HUES48 (cell line): ENCODE measurements at regions not wholly inside any gene's neighbourhood (a gene's known extent, or its start where the extent isn't known, plus 50 kb on each side); places are given as distances from the start of the nearest gene placed in this dataset.
A peak's percentile ranks its signal among the peaks of the same experiment; 100 is the strongest.
"Not testable (repeated sequence)": the region's sequence is repeated elsewhere in the genome, so short reads cannot be mapped to it uniquely, and the experiment has no call there.

ENCODE experiments used
- H3K27ac ChIP-seq: one replicate; pipeline ENCODE4 v1.7.0; 2013; ENCODE audit warnings: low read depth, low read length, inconsistent platforms
- H3K27me3 ChIP-seq: 2 replicates; pipeline ENCODE4 v1.6.1; 2013; ENCODE audit warnings: mild to moderate bottlenecking, low read length; ENCODE audit not compliant: control insufficient read depth, insufficient read depth
- H3K36me3 ChIP-seq: 2 replicates; pipeline ENCODE4 v1.6.1; 2013; ENCODE audit warnings: low read length; ENCODE audit not compliant: control insufficient read depth, insufficient read depth
- H3K4me1 ChIP-seq: 2 replicates; pipeline ENCODE4 v1.6.1; 2013; ENCODE audit warnings: mild to moderate bottlenecking, low read length; ENCODE audit not compliant: control insufficient read depth, insufficient read depth
- H3K4me3 ChIP-seq: 2 replicates; pipeline ENCODE4 v1.5.1; 2013; ENCODE audit warnings: mild to moderate bottlenecking, low read depth, low read length
- H3K9ac ChIP-seq: 2 replicates; pipeline ENCODE4 v1.6.1; 2013; ENCODE audit warnings: mild to moderate bottlenecking, low read depth, low read length, moderate library complexity
- H3K9me3 ChIP-seq: 2 replicates; pipeline ENCODE4 v1.6.1; 2013; ENCODE audit warnings: low read length; ENCODE audit not compliant: control insufficient read depth, insufficient read depth

DNA sequence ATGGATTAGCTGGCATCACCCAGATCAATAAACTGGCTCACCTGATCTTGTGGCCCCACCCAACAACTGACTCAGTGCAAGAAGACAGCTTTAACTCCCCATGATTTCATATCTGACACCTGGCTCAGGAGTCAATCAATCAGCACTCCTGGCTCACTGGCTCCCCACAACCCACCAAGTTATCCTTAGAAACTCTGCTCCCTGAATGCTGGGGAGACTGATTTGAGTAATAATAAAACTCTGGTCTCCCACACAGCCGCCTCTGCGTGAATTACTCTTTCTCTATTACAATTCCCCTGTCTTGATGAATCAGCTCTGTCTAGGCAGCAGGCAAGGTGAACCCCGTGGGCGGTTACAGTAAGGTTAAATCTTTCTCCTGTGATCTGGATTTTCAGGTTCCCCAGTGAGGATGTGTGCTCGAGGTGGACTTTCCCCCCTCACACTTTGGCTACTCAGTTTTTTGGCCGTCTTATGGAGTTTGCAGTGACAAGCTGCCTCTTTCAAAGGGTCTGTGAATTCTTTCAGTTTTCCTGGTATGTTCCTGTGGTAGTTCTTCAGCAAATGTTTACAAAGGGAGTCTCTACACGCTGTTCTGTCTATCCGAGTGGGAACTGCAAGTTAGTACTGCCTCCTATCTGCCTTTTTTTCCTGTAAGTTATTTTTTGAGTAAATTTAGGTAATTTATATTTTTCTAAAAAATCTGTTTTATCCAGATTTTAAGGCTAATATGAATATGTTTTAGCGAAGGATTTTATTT lies 500.2 kb upstream of the NUDT12 start:
- H3K27ac ChIP-seq: peak overlapping the region; percentile 12

DNA sequence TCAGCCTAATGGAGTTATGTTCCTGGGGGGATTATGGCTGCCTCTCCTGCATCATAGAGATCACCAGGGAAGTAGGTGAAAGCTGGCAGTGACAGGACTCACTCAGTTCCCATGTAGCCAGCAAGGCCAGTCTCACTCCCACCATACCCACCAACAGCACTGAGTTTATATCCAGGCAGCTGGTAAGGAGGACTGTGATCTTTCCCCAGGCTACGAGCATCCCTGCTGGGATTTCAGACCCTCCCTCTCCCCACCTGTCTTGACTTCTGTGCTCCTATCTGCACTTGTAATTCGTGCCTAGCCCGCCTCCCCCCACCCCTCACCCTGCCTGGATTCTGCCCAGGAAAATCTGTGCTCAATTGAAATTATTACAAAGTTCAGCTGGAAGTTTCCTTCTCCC lies 499.1 kb upstream of the NUDT12 start:
- no peaks in the 10 kb centered on the region for H3K4me1 ChIP-seq
- H3K4me3 ChIP-seq: no peak overlapping the region
- no peaks in the 10 kb centered on the region for H3K27me3 ChIP-seq
- H3K9me3 ChIP-seq: peaks cover 18% of the 10 kb centered on the region
- H3K27ac ChIP-seq: no peak overlapping the region
- no peak overlapping the region for H3K9ac ChIP-seq
- peaks cover 5% of the 10 kb centered on the region; the same call in 1 of the 2 replicates for H3K36me3 ChIP-seq

More for the DNA sequence above, 500.2 kb upstream of the NUDT12 start:
- H3K27me3 ChIP-seq: no peaks in the 10 kb centered on the region
- no peak overlapping the region for H3K9ac ChIP-seq
- H3K9me3 ChIP-seq: peaks cover 18% of the 10 kb centered on the region
- H3K4me3 ChIP-seq: no peak overlapping the region
- no peaks in the 10 kb centered on the region for H3K4me1 ChIP-seq
- peaks cover 6% of the 10 kb centered on the region; the same call in 1 of the 2 replicates for H3K36me3 ChIP-seq

DNA sequence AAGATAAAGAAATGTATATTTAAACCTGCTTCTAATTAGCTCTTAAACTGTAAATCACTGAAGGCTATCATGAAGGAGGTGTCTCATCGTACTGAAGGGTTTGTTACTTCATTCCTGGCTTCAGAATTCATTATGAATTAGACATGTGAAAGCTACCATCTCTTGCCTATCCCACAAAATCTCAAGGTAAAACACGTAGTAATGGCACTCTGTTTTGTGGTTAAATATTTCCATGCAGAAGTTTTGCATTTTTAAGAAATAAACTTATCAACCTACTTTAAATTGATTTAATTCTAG lies 490.7 kb upstream of the NUDT12 start:
- no peak overlapping the region for H3K4me3 ChIP-seq
- H3K36me3 ChIP-seq: no peaks in the 10 kb centered on the region
- no peaks in the 10 kb centered on the region for H3K27me3 ChIP-seq
- no peaks in the 10 kb centered on the region for H3K9me3 ChIP-seq
- no peak overlapping the region for H3K9ac ChIP-seq
- no peaks in the 10 kb centered on the region for H3K4me1 ChIP-seq
- no peak overlapping the region for H3K27ac ChIP-seq

DNA sequence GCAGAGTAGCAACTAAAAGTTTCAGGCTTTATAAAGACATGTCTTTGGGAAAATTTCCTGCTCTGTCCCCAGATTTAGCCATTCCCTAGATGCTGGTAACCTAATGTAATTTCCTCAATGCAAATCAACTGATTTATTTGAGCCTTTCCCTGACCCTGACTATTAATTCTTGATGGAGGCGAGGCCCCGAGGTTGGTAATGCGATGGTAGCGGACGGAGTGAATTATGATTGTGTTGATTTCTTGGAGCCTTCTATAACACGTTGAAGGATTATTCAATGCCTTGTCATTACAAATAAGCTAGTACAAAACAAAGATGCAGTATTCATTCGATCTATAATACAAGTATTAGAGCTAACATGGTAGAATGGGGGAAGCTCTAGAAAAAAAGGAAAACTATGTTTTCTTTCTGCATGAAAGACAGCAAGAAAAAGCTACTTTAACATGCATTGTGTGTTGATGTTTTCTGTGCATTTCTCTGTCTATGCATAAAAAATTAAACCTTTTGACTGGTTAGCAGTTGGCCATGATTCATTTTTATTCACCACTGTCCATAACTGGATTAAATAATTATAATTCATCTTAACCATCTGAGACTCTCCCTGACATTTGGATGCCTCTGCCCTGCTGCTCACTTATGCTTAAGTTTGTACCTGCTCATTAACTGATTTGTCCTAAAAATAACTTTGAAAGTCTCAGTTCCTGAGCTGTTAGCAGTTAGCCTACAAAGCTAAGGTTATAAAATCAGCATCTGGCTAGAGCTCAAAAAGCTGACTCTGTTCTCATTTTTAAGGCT lies 490.2 kb upstream of the NUDT12 start:
- Histone ChIP-seq H3K27ac (no peak overlapping the region), H3K9me3 (no peaks in the 10 kb centered on the region), H3K36me3 (no peaks in the 10 kb centered on the region), H3K4me3 (no peak overlapping the region), H3K4me1 (no peaks in the 10 kb centered on the region), H3K27me3 (no peaks in the 10 kb centered on the region), H3K9ac (no peak overlapping the region)

DNA sequence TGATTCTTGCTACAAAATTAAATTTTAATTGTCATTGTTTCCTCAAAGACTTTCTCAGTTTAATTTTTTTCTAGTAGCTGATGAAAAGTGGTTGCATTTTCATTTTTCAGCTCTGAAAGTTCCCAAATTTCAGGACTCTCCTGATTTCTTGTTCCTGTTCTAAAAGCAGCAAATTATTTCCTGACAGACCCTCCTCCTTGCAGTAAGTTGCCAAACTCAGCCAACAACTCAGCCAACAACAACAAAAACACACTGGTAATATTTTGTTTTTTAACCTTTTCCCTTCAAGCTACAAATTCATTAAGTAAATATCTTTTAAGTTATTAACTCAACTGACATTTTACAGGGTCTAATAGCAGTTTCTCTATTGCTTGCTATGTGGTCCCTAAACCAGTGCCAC lies 487.8 kb upstream of the NUDT12 start:
- Histone ChIP-seq H3K27me3 (no peaks in the 10 kb centered on the region), H3K36me3 (no peaks in the 10 kb centered on the region), H3K27ac (no peak overlapping the region), H3K9ac (no peak overlapping the region), H3K4me3 (no peak overlapping the region), H3K9me3 (no peaks in the 10 kb centered on the region), H3K4me1 (no peaks in the 10 kb centered on the region)

DNA sequence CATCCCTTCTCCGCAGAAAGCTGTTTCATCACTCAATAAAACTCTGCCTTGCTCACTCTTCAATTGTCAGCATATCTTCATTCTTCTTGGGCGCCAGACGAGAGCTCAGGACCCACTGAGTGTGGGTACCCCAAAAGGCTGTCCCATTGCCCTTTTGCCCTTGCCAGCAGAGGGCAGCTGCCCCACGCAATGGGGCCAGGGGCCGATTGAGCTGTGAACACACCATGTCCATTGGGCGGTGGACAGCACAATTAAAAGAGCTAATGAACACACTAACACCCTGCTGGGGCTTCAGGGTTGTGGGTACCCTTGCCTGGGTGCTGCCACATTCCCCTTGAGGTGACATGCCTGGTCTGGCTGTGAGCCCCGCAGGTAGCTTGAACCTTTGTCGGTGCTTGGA lies 487.2 kb upstream of the NUDT12 start:
- no peaks in the 10 kb centered on the region for H3K4me1 ChIP-seq
- H3K9ac ChIP-seq: no peak overlapping the region
- no peak overlapping the region for H3K4me3 ChIP-seq
- no peaks in the 10 kb centered on the region for H3K36me3 ChIP-seq
- no peak overlapping the region for H3K27ac ChIP-seq
- no peaks in the 10 kb centered on the region for H3K9me3 ChIP-seq
- no peaks in the 10 kb centered on the region for H3K27me3 ChIP-seq

DNA sequence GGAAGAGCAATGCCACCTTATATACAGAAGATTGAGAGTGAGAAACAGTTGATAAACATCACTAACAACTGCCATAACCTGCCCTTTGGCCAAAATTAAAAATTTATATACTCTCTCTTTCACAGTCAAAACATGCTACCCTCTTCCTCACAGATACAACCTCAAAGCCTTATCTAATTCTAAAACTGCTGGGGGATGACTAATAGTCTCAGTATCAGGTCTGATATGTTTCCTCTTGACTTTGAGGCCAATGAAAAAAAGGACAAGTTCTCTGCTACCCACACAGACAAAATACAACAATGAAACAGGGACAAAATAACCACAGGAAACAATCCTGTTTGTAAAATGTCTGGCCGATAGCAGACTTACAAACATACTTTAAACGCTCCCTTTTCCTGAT lies 485.6 kb upstream of the NUDT12 start:
- H3K9ac ChIP-seq: no peak overlapping the region
- no peaks in the 10 kb centered on the region for H3K9me3 ChIP-seq
- no peaks in the 10 kb centered on the region for H3K4me1 ChIP-seq
- no peak overlapping the region for H3K27ac ChIP-seq
- no peak overlapping the region for H3K4me3 ChIP-seq
- no peaks in the 10 kb centered on the region for H3K36me3 ChIP-seq
- no peaks in the 10 kb centered on the region for H3K27me3 ChIP-seq

DNA sequence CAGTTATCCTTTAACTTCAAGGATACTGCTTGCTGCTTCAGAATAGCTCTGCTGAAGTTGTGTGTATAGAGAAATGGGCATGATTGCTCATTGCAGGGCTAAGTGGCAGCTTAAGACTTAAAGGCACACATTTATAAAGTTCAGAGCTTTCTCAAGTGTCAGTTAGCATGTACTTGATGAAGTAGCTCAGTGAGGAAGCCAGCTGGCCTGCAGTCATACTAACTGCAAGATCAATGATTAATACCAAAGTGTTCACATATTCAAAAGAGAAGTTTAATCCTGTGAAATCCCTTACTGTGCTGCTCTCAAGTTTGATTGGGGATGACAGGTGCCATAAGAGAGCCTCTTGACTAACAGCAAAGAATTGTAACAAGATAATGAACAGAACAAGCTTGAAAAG lies 483.4 kb upstream of the NUDT12 start:
- no peak overlapping the region for H3K27ac ChIP-seq
- H3K4me1 ChIP-seq: no peaks in the 10 kb centered on the region
- no peaks in the 10 kb centered on the region for H3K9me3 ChIP-seq
- H3K4me3 ChIP-seq: no peak overlapping the region
- no peak overlapping the region for H3K9ac ChIP-seq
- no peaks in the 10 kb centered on the region for H3K27me3 ChIP-seq
- no peaks in the 10 kb centered on the region for H3K36me3 ChIP-seq

DNA sequence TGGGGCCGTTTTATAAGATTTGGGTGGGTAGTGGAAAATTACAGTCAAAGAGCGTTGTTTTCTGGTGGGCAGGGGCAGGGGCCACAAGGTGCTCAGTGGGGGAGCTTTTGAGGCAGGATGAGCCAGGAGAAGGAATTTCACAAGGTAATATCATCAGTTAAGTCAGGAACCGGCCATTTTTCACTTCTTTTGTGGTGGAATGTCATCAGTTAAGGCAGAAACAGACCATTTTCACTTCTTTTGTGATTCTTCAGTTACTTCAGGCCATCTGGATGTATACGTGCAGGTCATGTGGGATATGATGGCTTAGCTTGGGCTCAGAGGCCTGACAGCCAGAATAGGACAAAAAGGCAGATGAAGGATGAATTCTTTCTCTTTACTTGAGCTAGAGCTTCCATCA lies 477.3 kb upstream of the NUDT12 start:
- not testable (repeated sequence) for H3K9me3 ChIP-seq, H3K4me1 ChIP-seq, H3K4me3 ChIP-seq, H3K27ac ChIP-seq, H3K36me3 ChIP-seq, H3K27me3 ChIP-seq, H3K9ac ChIP-seq

DNA sequence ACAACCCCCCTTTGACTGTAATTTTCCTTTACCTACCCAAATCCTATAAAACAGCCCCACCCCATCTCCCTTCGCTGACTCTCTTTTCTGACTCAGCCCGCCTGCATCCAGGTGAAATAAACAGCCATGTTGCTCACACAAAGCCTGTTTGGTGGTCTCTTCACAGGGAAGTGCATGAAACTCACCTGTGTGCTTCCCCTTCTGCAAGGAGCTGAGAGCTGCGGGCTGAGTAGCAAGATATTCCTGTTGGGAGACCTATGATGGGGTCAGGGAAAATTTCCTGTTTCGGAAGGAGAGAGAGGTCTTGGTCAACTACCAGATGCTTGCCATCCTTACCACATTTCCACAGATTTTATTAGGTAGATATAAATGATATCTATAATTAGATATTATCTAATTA lies 474.5 kb upstream of the NUDT12 start:
- not testable (repeated sequence) for H3K4me1 ChIP-seq, H3K9ac ChIP-seq, H3K4me3 ChIP-seq, H3K27me3 ChIP-seq, H3K36me3 ChIP-seq, H3K27ac ChIP-seq, H3K9me3 ChIP-seq

DNA sequence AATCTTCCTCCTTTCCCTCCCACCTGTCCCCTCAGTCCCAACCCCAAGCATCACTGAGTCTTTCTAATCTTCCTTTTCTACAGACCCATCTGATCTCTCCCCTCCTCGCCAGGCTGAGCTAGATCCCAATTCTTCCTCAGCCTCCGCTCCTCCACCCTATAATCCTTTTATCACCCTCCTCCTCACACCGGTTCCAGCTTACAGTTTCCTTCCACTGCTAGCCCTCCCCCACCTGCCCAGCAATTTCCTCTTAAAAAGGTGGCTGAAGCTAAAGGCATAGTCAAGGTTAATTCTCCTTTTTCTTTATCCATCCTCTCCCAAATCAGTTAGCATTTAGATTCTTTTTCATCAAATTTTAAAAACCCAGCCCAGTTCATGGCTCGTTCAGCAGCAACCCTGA lies 470.6 kb upstream of the NUDT12 start:
- H3K27me3 ChIP-seq, H3K27ac ChIP-seq, H3K4me3 ChIP-seq, H3K9ac ChIP-seq, H3K36me3 ChIP-seq, H3K4me1 ChIP-seq: not testable (repeated sequence)
- peaks cover 15% of the 10 kb centered on the region for H3K9me3 ChIP-seq
